KMS-11 (cell line): ENCODE measurements at regions not wholly inside any gene's neighbourhood (a gene's known extent, or its start where the extent isn't known, plus 50 kb on each side); places are given as distances from the start of the nearest gene placed in this dataset.

Experiments used
- H2AFZ ChIP-seq: fragments of 200-600 bp; sonication (generic); 2 replicates; pipeline ENCODE4 v1.6.1; 2016; ENCODE audit warnings: antibody characterized with exemption, mixed run types, low read depth
- H3K27ac ChIP-seq: fragments of 200-600 bp; sonication (generic); 2 replicates; pipeline ENCODE4 v1.6.1; 2016; ENCODE audit warnings: mild to moderate bottlenecking, mixed run types
- H3K27me3 ChIP-seq: fragments of 200-600 bp; sonication (generic); 2 replicates; pipeline ENCODE4 v1.6.1; 2017; ENCODE audit warnings: mild to moderate bottlenecking, low read depth, mixed run types, moderate library complexity; ENCODE audit not compliant: insufficient read depth
- H3K36me3 ChIP-seq: fragments of 200-600 bp; sonication (generic); 2 replicates; pipeline ENCODE4 v1.6.1; 2017; ENCODE audit warnings: mild to moderate bottlenecking, mixed run types; ENCODE audit not compliant: insufficient read depth
- H3K4me1 ChIP-seq: fragments of 200-600 bp; sonication (generic); 2 replicates; pipeline ENCODE4 v1.6.1; 2016; ENCODE audit warnings: mild to moderate bottlenecking, low read depth, mixed run types; ENCODE audit not compliant: poor library complexity, severe bottlenecking
- H3K4me2 ChIP-seq: fragments of 200-600 bp; sonication (generic); 2 replicates; pipeline ENCODE4 v1.7.0; 2016; ENCODE audit warnings: mild to moderate bottlenecking, mixed run types
- H3K4me3 ChIP-seq: fragments of 200-600 bp; sonication (generic); IDR thresholded peaks from 2 replicates; pipeline ENCODE4 v1.6.1; 2017; ENCODE audit warnings: low read depth, low read length, mixed read lengths; ENCODE audit not compliant: insufficient read depth
- H3K79me2 ChIP-seq: fragments of 200-600 bp; sonication (generic); 2 replicates; pipeline ENCODE4 v1.6.1; 2016; ENCODE audit warnings: low read depth, mixed run types; ENCODE audit not compliant: insufficient read depth
- H3K9ac ChIP-seq: fragments of 200-600 bp; sonication (generic); 2 replicates; pipeline ENCODE4 v1.6.1; 2016; ENCODE audit warnings: mild to moderate bottlenecking, mixed run types
- H4K20me1 ChIP-seq: fragments of 200-600 bp; sonication (generic); 2 replicates; pipeline ENCODE4 v1.6.1; 2016; ENCODE audit warnings: mild to moderate bottlenecking, mixed run types; ENCODE audit not compliant: insufficient read depth
- TF ChIP-seq, protein P1 (sequence below): fragments of 200-600 bp; sonication (generic); conservative IDR thresholded peaks from 2 replicates; pipeline ENCODE4 v1.6.1; 2017; ENCODE audit warnings: low read depth, mild to moderate bottlenecking, antibody characterized with exemption, low read length, moderate library complexity, mixed read lengths

- Histone ChIP-seq H2AFZ (no peak overlapping the region), H3K27me3 (no peaks in the 10 kb centered on the region)
Measured at GRCh38 chr7:36051501-36051900, 101.6 kb upstream of the EEPD1 start.

DNA sequence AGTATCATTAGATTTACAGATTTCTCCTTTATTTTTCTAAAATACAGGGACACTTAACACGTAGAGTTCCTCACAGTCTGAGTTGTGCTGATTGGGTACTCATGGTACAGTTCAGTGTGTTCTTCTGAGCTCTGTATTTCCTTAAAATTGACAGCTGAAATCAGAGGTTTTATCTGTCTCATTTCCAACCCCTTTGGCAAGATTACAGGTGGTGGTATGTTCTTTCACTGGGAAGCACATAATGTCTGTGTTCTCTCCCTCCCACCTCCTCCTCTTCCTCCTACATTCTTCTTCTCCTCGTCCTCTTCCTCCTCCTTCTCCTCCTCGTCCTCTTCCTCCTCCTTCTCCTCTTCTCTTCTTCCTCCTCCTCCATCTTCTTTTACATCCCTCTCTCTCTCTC, 99.5 kb upstream of the EEPD1 start:
- Histone ChIP-seq H3K36me3 (no peaks in the 10 kb centered on the region), H3K9ac (no peak overlapping the region), H2AFZ (no peak overlapping the region), H4K20me1 (no peaks in the 10 kb centered on the region), H3K27me3 (no peaks in the 10 kb centered on the region), H3K79me2 (no peaks in the 10 kb centered on the region), H3K4me3 (no peak overlapping the region), H3K4me2 (no peak overlapping the region), H3K4me1 (no peaks in the 10 kb centered on the region), H3K27ac (no peak overlapping the region)
- TF ChIP-seq, protein P1, sequence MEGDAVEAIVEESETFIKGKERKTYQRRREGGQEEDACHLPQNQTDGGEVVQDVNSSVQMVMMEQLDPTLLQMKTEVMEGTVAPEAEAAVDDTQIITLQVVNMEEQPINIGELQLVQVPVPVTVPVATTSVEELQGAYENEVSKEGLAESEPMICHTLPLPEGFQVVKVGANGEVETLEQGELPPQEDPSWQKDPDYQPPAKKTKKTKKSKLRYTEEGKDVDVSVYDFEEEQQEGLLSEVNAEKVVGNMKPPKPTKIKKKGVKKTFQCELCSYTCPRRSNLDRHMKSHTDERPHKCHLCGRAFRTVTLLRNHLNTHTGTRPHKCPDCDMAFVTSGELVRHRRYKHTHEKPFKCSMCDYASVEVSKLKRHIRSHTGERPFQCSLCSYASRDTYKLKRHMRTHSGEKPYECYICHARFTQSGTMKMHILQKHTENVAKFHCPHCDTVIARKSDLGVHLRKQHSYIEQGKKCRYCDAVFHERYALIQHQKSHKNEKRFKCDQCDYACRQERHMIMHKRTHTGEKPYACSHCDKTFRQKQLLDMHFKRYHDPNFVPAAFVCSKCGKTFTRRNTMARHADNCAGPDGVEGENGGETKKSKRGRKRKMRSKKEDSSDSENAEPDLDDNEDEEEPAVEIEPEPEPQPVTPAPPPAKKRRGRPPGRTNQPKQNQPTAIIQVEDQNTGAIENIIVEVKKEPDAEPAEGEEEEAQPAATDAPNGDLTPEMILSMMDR, result no peak

More at GRCh38 chr7:36051501-36051900, 101.6 kb upstream of the EEPD1 start:
- no peaks in the 10 kb centered on the region for H3K79me2 ChIP-seq
- no peak overlapping the region for H3K9ac ChIP-seq
- TF ChIP-seq, protein P1, result no peak
- H4K20me1 ChIP-seq, result no peaks in the 10 kb centered on the region
- H3K27ac ChIP-seq, result no peak overlapping the region
- H3K4me2 ChIP-seq, result no peak overlapping the region
- no peak overlapping the region for H3K4me3 ChIP-seq
- H3K36me3 ChIP-seq, result no peaks in the 10 kb centered on the region
- no peaks in the 10 kb centered on the region for H3K4me1 ChIP-seq

DNA sequence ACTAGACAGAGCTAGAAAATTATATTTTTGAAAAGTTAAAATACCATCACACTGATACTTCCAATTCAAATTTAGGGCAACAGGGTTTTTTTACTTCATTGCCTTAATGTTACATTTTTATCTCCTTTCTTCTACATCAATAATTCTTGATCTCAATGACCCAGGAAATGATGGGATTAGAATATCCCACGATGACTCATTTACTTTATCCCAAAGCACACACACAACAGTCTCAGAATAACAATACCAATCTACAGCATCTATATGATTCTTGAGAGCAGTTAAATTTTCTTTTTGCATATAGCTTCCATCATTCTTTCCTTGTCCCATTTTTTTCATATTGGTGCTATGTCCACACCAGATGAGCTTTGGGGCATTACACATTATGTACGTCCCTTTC, 98.4 kb upstream of the EEPD1 start:
- H3K4me3 ChIP-seq, result no peak overlapping the region
- H3K4me1 ChIP-seq, result no peaks in the 10 kb centered on the region
- H3K36me3 ChIP-seq, result no peaks in the 10 kb centered on the region
- TF ChIP-seq, protein P1, result no peak
- no peaks in the 10 kb centered on the region for H3K79me2 ChIP-seq
- no peak overlapping the region for H3K9ac ChIP-seq
- no peaks in the 10 kb centered on the region for H4K20me1 ChIP-seq
- H3K27ac ChIP-seq, result no peak overlapping the region
- H3K27me3 ChIP-seq, result no peaks in the 10 kb centered on the region
- no peak overlapping the region for H2AFZ ChIP-seq
- H3K4me2 ChIP-seq, result no peak overlapping the region

DNA sequence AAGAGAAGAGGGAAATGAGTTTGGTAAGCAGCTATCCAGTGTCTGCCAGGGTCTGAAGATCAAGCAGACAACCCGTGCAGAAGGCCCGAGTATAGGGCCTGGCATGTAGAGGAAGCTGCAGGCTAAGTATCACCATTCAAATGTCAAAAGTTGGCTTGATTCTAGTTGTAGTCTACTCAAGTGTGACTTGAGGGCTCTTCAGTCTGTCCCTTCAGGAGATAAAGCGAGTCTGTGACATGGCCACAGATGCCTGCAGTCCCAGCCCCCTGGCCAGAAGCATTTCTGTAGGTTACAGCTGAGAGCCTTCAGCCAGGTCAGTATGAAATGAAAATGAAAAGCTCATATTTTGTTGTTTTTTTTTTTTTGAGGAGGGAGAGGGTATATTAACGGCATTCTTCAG, 97.8 kb upstream of the EEPD1 start:
- Histone ChIP-seq H3K9ac (no peak overlapping the region), H3K27me3 (no peaks in the 10 kb centered on the region), H3K4me2 (no peak overlapping the region), H3K4me3 (no peak overlapping the region), H3K79me2 (no peaks in the 10 kb centered on the region), H4K20me1 (no peaks in the 10 kb centered on the region), H2AFZ (no peak overlapping the region), H3K4me1 (no peaks in the 10 kb centered on the region), H3K27ac (no peak overlapping the region), H3K36me3 (no peaks in the 10 kb centered on the region)
- TF ChIP-seq, protein P1, result no peak

DNA sequence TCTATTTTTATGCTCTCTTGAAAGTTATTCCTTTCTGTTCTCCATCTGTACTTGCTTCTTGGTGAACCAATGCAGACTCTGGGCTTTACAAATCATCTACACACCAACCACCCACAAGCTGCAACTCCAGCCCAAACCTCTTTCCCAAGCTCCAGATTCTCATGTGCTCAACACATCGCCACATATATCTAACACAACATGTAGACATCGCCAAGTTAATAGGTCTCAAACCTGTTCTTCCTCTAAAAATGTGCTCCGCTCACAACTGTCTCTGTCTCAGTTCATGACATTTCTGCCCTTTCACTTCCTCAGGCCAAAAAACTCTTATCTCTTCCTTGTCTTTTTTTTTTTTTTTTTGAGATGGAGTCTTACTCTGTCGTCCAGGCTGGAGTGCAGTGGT, 95.7 kb upstream of the EEPD1 start:
- H3K27me3 ChIP-seq, result no peaks in the 10 kb centered on the region
- no peak overlapping the region for H2AFZ ChIP-seq

More for the DNA sequence above, 95.7 kb upstream of the EEPD1 start:
- TF ChIP-seq, protein P1, result no peak
- H3K4me2 ChIP-seq, result no peak overlapping the region
- H3K79me2 ChIP-seq, result no peaks in the 10 kb centered on the region
- H3K36me3 ChIP-seq, result no peaks in the 10 kb centered on the region
- H3K4me1 ChIP-seq, result no peaks in the 10 kb centered on the region
- H4K20me1 ChIP-seq, result no peaks in the 10 kb centered on the region
- H3K4me3 ChIP-seq, result no peak overlapping the region
- H3K9ac ChIP-seq, result no peak overlapping the region
- H3K27ac ChIP-seq, result no peak overlapping the region
